Inflammatory macrophage (primary cell): ENCODE measurements at regions not wholly inside any gene's neighbourhood (a gene's known extent, or its start where the extent isn't known, plus 50 kb on each side); places are given as distances from the start of the nearest gene placed in this dataset.
A peak's percentile ranks its signal among the peaks of the same experiment; 100 is the strongest.

Experiments used
- DNase-seq, 2 donors: peaks; one replicate each; pipeline ENCODE4 v3.0.0-alpha.2; 2020 to 2022

DNA sequence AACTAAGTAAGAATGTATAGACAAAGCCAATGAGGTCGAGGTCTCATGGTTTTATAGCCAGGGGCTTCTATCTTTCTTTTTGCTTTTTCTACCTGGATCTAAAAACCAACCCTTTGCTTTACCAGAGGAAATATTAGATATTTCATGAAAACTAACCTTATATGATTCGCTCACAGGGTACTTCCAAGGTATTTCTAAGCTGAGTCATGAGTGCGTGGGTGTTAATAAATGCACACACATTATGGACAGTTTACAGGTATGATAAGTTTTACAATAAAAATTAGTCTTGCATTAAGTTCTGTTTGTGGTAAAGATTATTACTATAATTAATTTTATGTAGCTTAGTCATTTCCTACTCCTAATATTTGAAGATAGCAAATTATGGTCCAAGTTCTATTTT, 217.2 kb downstream of the CHRM3 start:
- DNase-seq: no peak

DNA sequence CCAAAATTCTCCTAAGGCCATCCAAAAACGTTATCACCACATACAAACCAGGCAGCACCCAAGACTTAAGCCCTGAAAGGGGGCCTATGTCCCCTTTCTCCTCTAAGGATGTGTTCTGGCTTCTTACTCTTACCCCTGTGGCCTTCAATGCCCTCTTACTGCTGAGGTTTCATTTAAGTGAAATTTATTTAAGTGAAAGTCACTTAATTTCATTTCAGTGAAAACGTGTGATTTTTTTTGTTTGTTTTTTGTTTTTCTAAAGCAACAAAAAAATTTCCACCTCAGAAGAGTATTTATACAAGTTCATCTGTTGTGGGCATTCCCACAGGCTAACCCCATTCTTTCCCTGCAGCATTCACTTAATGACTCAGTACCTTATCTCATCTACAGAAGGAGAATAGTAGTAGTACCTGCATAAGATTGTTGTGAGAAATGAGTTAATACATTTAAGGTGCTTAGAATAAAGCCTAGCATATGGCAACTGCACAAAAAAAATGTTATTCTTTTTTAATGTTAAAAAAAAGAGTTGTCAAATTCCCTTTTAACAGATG, 220.6 kb downstream of the CHRM3 start:
- no peak for DNase-seq

DNA sequence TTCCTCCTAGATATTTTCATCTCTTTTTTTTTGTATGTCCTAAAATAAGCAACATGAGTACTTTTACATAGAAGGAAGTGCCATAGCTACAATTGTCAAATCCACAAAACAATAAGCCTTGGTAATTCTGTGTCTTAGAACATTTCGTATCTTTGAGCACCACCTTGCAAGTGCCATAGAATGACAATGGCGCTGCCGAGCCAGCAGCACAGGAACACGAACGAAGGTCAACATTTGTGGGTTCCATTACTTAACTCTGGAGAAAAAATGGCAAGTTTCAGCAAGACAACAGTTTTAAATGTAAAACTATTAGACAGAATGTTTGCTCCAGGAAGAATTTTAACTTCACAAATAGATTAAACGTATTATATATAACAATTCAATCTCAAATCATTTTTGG, 222.1 kb downstream of the CHRM3 start:
- DNase-seq: no peak

DNA sequence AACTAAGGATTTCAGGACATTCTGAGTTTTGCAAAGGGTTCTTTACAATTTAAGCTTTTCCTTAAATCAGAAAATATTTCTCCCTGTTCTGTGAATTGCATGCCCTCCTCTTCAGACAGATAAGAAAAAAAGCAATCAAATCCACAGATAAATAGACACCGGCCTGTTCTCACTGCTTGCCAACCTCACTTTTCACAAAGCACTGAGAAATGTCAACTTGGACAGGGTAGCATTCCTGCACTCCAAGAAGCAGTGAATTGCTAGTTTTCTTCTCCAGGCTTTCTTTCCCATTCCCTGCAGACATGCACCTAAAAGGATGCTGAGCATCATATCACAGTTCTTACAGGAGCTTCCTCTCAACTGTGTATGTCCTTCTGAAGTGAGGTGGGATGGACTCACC, 226.0 kb downstream of the CHRM3 start:
- no peak for DNase-seq

DNA sequence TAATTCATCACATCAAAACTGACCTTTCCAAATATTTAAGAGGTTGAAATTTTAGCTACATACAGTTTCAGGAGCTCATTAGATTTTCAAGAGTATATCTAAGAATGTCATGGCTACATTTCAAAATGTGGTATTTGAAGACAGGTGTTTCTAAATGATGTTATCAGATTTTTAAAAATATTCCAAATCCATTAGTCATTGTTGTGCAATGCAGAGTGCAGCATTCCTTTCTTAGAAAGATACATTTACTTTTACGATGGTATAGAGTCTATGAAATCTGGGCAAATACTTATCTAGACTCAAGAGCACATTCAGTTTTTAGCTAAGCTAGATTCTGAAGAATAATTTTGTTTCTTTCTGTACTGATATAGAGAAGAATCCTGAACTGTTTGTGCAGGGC, 230.3 kb downstream of the CHRM3 start:
- DNase-seq: no peak

DNA sequence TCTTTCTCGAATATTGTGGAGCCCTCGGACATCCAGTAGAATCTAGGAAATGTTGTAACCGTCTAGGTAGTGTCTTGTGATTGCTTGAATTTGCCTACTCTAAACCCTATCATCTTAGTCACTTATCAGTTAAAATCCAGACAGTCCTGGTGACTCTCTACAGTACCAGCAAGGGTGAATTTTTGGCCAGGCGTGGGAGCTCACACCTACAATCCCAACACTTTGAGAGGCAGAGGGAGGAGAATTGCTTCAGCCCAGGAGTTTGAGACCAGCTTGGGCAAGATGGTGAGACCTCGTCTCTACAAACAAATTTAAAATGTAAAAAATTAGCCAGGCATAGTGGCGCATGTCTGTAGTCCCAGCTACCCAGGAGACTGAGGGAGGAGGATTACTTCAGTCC, 230.9 kb downstream of the CHRM3 start:
- DNase-seq: no peak

DNA sequence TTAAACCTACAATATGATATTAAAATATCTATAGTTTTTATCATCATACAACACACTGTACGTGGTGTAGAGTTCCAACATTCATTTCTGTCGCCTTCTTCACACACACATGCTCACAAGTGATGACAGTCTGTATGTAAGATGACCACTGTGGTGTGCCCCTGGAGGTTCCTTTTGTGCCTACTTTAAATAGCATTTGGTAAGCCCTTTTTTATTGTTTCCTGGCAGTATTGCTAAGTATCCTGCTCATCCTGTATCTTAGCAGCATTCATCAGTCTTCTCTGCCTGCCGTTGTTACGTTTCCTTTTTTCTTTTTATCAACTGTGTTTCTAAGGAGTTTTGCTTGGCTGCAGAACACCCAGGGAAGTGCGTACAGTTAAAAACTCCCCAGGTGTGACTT, 231.4 kb downstream of the CHRM3 start:
- DNase-seq: no peak

DNA sequence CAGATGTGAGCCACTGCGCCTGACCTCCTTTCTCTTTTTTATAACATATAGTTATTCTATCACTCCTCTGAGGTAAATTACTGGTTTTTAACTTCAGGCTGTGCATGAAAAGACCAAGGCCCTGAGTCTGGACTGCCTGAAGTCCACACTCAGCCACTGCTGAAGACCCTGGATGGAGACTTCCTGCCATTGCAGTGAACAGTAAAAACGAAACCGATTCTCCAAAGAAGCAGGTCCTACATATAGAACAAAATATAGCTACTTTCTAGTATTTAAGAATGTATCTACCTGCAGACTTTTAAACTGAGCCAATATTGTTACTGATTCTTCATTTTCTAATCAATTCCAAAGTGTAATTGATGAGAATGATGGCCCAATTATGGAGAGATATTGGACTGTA, 232.8 kb downstream of the CHRM3 start:
- DNase-seq: no peak

DNA sequence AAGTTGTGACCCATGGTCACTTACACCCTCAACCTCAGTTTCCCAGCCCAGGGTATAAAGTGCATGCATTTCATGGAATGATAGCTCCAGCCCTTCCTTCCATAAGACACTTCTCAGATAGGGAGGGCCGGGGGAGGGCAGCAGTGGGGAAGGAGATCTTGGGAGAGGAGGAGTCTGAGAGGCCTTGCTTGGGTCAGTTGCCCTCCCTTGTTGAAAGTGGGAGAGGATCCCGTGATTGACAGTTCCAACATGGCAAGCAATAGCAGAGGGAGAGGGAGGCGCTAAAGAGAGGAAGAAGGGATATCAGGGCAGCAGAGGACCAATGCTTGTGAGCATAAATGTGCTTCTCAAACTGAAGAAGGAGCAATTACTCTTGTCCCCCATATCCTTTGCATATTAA, 244.4 kb downstream of the CHRM3 start:
- no peak for DNase-seq

DNA sequence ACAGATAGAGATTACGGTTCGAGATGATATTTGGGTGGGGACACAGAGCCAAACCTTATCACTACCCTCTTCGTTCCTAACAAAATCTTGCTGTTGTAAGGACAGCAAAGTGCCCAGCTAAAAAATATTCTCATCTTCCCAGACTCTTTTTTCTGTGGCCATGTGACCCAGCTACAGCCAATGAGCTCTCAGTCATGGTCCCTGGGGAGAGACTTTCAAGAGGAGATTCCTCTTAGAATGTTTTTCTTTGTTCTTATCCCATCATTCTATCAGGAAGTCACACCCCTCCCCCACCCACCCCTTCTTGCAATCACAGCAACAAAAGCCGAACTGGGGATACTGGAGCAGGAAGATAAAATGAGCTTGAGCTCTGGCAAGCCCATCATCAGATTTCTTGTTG, 247.1 kb downstream of the CHRM3 start:
- no peak for DNase-seq

DNA sequence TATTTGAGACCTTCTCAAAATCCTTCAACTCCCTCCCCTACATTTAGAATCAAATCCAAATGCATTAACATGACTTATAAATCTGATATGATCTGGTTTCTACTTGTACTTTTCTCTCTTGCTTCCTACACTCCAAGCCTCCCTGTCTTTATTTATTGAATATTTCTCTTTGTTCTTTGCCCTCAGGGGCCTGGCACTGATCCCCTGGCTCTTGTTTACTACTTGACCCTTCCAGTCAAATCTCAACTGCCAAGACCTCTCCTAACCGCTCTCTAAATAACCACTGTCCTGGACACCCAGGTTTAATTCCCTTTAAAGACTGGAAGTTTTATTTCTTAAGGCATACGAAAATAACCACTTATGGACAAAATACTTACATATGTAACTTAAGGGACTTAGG, 248.9 kb downstream of the CHRM3 start:
- no peak for DNase-seq

DNA sequence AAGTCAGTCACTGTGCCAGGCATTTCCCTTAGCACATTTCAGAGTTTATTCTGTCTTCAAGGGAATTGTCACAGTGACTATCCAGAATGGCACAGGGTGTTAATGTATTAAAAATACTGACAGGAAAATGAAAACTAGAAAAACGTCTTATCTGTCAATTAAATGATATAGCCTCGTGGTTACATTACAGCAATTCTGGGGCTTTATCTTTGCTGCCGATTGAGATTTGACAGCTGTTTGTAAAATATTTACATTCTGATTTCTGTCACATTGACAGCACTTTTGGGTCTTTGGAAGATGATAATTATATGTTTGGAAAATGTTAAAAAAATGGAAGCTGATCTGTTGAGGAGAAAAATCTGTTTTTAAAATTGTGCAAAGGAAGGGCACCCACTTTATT, 250.0 kb downstream of the CHRM3 start:
- DNase-seq: no peak

DNA sequence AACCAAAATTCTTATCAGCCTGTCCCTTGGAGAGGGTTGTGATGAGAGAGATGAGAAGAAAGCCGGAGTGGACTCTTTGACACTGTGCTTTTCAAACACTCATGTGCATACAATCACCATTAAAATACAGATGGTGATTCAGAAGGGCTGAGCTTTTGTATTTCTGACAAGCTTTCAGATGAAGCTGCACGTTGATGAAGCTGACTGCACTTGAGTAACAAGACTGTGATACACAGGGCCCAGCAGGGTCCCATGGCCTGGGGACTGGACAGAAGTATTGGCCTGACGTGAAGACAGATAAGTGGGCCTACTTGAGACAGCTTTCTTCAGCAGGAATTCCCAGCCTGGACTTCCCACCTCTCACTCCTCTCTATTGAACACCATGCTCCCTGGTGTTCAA, 258.2 kb downstream of the CHRM3 start:
- DNase-seq: no peak

DNA sequence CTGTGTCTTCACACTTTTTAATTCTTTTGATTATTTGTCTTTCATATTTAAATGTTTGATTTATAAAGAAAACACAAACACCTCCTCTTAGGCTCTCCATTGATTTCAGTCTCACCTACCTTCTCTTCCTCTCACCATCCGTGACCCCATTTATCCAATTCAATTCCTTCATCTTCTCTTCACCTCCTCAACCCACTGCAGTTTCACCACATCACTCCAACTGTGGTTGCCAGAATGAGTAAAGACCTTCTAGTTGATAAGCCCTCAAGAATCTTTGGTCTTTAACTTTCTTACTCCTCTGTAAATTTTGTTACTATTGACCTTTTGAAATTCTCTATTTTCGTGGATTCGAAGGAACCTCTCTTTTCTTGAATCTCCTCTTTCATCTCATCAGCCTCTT, 260.7 kb downstream of the CHRM3 start:
- no peak for DNase-seq

DNA sequence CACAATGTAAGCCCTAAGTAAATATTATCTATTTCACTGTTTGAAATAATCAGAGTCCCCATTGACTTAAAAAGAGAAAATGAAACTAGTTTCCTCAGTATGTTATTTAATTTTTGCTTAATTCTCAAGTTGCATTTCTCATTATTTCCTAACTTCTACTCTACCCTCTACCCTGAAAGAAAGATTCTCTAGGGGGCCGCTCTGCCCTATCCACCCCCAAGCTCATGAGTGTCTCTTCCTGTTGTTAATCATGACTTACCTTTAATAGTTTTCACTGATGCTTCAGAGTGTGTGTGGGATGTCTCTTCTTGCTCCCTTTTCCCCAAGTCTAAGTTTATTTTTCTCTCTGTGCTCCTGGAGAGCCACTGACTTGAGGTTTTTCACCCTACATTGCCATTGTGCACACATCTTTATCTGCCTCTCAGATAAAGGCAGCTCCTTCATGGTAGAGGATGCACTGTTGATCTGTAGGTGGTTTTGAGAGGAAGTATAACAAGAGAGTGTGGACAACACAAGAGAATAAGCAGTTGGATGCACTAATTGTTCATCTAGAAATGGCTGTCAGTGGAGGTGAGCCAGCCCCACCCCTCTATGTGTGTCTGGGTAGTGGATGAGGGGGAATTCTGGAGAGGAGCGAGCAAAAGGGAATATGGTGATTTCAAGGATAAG, 261.7 kb downstream of the CHRM3 start:
- no peak for DNase-seq

DNA sequence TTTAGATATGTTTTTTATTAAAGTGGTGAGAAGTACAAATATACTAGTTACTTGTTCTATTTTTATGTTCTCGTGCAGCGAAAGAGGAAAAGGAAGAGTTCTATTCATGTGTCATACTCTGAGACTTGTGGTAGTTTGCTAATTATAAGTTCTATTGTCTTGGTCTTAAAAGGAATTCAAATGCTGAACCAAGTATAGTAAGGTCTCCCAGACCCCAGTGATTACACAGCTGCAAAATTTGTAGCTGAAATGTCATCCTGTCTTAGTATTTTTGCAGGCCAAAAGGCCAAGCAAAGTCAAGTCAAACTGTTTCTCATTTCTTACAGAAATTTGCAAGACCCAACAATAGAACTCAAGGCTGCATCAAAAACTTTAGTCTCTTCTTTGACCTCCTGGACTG, 268.7 kb downstream of the CHRM3 start:
- DNase-seq: no peak

DNA sequence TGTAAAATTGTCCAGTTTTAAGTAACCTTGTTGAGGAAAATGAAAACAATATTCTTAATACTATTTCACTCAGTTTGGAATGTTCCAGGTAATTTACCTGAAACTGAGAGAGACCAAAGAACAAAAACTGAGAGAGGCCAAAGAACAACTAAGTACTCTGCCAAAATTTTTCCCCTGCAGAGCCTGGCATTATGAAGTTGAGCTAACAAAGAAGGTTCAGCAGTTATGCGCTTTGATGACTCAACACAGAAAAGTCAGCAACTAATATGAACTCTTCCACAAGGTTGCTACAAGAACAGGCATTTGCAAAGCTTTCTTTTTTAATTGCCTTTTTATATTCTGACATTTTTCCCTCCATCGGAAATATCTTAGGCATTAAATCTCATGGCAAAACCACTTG, 270.9 kb downstream of the CHRM3 start:
- DNase-seq: no peak

DNA sequence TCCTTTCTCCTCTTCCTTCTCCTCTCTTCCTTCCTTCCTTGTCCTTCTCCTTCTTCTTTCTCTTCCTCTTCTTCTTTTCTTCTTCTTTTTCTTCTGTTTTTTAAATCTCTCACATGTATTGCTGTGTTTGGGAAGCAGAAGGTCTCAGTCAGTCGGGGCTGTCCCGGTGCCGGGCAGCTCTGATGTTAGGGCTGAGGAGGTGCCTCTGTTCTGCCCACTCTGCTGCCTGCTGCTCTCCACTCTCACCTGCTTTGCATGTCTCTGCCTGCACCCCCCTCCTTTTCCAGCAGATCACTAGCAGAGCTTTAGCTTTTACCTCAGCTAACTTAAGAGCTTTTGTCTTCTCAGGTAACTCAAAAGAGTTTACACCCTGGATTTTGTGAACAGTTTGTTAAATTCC, 276.6 kb downstream of the CHRM3 start:
- DNase-seq: no peak

DNA sequence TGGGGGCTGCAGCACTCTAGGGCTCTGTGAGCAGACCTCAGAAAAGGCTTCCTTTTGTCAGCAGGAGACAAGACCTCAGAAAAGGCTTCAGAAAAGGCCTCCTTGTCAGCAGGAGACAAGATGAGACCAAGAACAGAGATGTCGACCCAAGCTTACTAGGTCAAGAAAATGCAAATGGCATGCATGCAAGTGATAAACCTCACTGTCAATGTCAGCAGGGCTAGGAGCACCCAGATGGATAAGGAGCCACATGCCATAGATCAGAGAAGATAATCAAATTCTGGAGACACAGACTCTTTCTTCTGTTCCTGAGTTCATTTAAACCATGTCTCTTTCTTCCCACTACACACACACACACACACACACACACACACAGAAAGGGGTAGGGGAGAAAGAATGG, 285.9 kb downstream of the CHRM3 start:
- DNase-seq: no peak

DNA sequence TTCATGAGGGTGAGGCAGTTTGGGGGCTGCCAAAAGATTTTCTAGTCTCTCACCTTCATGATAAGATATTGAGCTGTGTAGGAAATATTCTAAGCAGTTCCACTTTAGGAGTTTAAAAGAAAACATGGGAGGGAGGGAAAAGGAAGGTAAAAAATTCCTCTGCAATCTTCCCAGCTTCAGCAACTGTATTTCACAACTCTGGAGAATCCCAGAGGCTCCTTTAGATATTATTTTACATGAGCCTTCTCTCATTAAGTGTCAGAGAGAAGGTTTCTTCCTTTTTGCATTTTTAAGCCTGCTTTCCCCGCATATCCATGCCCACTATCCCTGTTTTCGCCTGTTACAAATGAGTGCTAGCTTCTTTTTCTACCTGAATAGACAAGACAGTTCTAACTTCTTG, 289.4 kb downstream of the CHRM3 start:
- no peak for DNase-seq

DNA sequence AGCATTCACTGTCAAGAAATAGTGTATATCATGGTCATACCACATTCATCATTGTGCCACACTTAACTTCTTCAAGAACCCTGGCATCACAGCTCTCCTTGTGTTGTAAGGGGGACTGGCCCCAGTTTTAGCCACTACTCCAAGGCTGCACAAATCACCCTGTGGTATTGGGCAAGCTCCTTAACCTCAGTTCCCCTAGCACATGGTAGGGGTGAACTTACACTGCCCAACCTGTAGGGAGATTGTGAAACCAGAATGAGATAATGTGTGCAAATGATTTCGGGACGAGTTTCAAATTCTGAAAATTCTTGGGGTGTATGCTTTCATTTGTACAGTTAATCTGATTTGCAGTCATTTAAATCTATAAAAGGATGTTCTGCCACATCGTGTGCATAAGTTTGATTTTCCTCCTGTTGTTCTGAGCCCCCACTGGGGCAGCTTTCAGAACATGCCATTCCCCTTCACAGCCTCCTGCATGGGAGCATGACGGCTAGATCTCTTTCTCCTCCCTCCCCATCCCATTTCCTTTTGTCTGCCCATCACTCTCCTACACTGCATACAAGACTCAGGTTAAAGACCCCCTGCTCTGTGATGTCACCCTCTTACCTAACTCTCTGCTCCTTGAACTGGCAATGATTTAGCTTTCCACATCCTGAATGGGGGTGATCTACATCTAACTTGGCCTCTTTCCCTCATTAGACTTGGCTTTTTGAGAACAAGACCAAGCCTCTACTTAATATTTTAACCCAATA, 290.3 kb downstream of the CHRM3 start:
- DNase-seq: peak in 1 of 2 donors; percentile 3

DNA sequence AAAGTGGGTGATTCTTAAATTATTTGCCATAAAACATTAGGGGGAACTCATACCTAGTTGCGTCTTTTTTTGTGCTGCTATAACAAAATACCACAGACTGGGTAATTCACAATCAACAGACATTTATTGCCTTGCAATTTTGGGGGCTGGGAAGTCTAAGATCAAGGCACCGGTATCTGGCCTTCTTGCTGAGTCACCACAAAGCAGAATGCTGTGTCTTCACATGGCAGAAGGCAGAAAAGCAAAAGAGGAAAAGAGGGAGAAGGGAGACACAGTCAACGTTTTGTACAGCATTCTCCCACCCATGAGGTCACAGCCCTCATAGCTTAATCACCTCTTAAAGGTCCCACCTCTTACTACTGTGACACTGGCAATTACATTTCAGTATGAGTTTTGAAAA, 291.0 kb downstream of the CHRM3 start:
- no peak for DNase-seq

DNA sequence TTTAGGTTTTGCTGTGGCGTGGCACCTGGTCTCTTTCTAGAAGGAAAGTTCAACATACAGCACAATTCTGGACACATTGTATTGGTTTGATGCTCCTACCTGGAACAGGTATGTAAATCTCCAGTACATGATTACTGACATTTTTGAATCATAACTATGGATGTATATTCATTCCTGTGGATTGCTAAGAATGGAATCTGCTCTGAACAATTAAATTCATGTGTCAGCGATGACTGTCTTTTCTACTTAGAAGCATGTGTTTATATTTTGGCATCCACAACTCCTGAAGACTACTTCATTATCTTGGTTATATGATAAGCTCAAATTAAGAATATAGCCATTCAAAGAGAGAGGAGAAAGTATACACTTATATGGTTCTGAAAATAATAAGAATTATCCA, 291.8 kb downstream of the CHRM3 start:
- no peak for DNase-seq

DNA sequence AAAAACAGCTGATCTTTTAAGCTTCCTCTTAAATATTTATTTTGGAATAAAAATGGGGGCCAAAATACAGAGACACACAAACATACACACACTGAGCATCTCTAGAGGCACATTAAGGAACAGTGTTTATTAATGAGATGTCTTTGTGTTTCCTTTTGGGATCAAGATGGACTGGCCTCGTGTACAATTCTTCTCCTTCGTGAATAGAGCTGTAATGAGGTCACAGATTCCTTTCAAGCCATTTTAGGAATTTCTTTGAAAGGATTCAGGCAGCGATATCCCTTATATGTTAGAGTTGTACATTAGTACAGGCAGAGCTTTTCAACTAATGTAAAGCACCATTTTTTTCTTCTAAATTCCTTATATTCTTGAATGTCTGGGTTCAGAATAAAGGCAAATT, 295.7 kb downstream of the CHRM3 start:
- DNase-seq: no peak

DNA sequence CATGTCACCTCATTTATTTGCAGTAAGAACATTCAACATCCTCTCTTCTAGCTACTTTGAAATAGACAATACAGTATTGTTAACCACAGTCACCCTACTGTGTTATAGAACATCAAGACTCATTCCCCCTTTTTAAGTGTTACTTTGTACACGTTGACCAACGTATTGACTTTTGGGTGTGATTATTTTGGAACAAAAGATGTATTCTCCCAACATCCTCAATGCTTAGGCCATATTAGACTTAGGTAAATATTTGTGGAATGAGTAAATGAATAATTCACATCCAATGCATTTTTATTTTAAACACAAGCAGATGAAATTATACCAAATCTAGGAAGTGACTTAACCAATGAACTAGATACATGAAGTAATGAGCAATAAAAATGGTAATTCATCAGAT, 296.6 kb downstream of the CHRM3 start:
- no peak for DNase-seq
